Fibroblast of pulmonary artery (primary cell): ENCODE measurements at regions not wholly inside any gene's neighbourhood (a gene's known extent, or its start where the extent isn't known, plus 50 kb on each side); places are given as distances from the start of the nearest gene placed in this dataset.

Experiments used
- DNase-seq: peaks from one replicate; pipeline ENCODE4 v3.0.0-alpha.2; 2010; ENCODE audit warnings: low read depth
- H3K4me3 ChIP-seq: replicated peaks from 2 replicates; pipeline ENCODE4 v1.5.1; 2011; ENCODE audit warnings: low read depth, mild to moderate bottlenecking, control low read depth, low read length, moderate library complexity
- CTCF ChIP-seq: IDR thresholded peaks from 2 replicates; pipeline ENCODE4 v1.5.1; 2011; ENCODE audit warnings: mild to moderate bottlenecking, control low read depth, low read length, inconsistent platforms; ENCODE audit errors: missing control alignments

DNA sequence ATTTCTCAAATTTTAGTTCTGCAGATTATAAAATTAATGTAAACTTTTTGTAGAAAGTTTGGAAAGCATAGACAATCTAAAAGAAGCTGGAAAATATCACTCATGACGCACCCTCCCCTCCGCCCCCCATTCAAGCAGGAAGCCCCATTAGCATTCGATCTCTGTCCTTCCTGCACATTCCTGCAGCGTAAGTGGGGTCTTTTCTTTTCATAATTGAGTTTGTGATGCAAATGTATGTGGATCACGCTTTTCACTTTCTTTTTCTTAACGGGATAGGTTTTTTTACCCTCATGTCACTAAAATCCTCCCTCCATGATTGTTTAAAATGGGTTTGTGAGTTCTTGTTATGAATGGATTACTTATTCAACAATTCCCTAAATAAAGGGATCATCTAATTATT, 181.7 kb upstream of the HDAC4 start:
- TF ChIP-seq CTCF: no peak
- no peak for DNase-seq
- no peak overlapping the region for H3K4me3 ChIP-seq

DNA sequence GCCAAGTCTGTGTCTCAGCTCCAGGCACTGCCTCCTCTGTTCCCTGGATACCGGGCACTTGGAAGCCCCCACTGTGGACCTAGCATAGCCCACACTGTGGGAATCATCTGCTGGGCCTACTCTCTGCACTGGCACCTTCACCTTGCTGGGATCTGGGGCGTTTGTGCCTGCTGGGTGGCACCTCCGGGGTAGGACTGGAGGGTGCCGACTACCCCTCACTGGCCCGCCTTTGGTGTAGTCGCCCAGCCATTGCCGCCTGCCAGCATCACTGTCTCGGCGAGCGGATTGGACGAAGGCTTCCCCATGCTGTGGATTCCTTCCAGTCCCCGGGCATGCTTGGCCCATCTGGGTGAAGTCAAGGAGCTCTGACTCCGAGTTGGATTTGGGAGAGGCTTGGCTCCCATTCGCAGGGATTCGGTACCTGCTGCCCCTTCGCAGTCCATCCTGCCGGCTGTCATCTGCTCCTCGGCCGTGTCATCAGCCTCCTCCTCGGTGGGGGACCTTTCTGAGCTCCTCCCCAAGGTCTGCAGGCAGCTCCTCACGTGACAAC, 180.6 kb upstream of the HDAC4 start:
- H3K4me3 ChIP-seq: no peak overlapping the region
- DNase-seq: no peak
- TF ChIP-seq CTCF: no peak

- no peak for DNase-seq
- TF ChIP-seq CTCF: no peak
- H3K4me3 ChIP-seq: no peak overlapping the region
Observed at GRCh38 chr2:239580199-239580527, 179.3 kb upstream of the HDAC4 start.

DNA sequence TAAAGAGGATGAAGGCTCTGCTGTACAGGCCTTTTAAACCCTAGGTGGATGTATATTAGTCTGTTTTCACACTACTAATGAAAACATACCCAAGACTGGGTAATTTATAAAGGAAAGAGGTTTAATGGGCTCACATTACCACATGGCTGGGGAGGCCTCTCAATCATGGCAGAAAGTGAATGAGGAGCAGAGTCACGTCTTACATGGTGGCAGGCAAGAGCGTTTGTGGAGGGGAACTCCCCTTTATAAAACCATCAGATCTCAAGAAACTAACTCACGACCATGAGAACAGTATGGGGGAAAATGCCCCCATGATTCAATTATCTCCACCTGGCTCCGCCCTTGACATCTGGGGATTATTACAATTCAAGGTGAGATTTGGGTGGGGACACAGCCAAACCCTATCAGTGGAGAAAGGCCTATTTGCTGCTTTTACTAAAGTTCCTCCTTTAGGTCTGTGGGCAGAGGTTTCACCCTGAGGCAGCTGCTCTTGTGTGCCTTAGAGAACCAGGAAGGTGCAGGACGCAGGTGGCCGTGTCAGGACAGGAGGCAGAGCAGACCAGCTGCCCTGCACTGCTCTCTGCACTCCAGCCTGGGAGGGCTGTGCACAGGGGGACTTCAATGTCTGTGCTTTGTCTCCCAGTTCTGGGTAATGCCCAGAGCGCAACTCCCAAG, 178.8 kb upstream of the HDAC4 start:
- DNase-seq: no peak

DNA sequence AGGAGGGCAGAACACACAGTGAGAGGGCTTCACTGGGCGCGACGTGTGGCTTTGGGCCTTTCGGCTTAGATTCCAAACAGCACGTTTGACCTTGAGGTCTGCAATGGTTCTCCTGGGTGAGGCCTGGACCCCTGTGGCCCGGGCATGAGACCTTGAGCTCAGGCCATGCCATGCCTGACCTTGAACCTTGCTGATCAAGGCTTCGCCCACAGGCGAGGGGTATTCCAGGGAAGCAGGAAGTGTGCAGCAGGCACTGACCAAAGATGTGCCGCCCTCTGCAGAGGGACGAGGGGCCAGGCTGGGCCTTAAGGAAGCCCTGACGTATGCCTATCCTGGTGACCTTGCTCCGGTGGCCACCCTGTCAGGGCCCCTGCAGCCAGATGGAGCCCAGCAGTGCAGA, 178.3 kb upstream of the HDAC4 start:
- no peak for DNase-seq
- no peak for TF ChIP-seq CTCF

More for the DNA sequence above, 178.8 kb upstream of the HDAC4 start:
- no peak overlapping the region for H3K4me3 ChIP-seq
- TF ChIP-seq CTCF: no peak

DNA sequence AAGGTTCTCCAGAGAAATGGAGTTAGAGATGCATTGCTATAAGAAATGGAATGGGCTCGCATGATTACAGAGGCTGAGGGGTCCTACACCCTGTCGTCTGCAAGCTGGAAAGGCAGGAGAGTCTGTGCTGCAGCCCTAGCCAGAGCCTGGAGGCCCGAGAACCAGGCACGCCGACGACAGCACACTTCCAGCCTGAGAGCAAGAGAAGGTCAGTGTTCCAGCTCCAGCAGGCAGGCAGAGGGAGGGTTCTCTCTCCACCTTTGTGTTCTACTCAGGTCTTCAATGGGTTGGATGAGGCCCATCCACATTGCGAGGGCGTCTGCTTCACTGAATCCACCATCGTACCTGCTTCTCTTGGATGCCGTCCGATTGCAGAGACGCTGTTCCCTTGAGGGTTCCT, 177.6 kb upstream of the HDAC4 start:
- H3K4me3 ChIP-seq: no peak overlapping the region
- TF ChIP-seq CTCF: no peak
- no peak for DNase-seq

More for the DNA sequence above, 178.3 kb upstream of the HDAC4 start:
- H3K4me3 ChIP-seq: no peak overlapping the region

DNA sequence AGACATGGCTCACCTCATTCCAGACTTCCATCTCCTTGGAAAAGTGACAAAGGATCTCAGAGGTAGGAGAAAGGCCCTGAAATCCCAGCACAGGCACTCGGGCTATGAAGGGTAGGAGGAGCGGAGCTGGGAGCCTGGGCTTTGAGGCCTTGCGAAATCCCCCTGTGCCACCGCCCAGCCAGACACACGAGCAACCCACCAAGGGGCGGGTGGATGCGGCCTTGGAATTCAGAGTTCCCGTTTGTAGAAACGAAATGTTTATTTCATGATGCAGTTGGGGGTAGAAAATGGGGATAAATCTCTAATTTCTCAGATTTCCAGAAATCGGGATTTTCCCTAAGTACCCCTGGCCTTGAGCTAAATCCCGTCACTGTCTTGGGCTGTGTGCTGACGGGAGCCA, 177.1 kb upstream of the HDAC4 start:
- H3K4me3 ChIP-seq: no peak overlapping the region
- no peak for DNase-seq
- no peak for TF ChIP-seq CTCF
